Fibroblast of lung (primary cell): ENCODE measurements at regions not wholly inside any gene's neighbourhood (a gene's known extent, or its start where the extent isn't known, plus 50 kb on each side); places are given as distances from the start of the nearest gene placed in this dataset.
A peak's percentile ranks its signal among the peaks of the same experiment; 100 is the strongest.

Source experiments
- DNase-seq, 2 donors: peaks; one replicate each; pipeline versions ENCODE4 v3.0.0 to v3.0.0-alpha.2; 2010; ENCODE audit warnings: low read depth in 2 of 2
- H2AFZ ChIP-seq: 2 replicates; pipeline ENCODE4 v1.5.1; 2012; ENCODE audit warnings: low read length, control low read depth, inconsistent platforms
- H3K27ac ChIP-seq: 2 replicates; pipeline ENCODE4 v1.5.1; 2011; ENCODE audit warnings: low read length, control low read depth; ENCODE audit not compliant: insufficient read depth
- H3K27me3 ChIP-seq: 2 replicates; pipeline ENCODE4 v1.5.1; 2011; ENCODE audit warnings: mild to moderate bottlenecking, low read length; ENCODE audit not compliant: control insufficient read depth, insufficient read depth
- H3K36me3 ChIP-seq: 2 replicates; pipeline ENCODE4 v1.5.1; 2011; ENCODE audit warnings: low read length; ENCODE audit not compliant: control insufficient read depth, insufficient read depth
- H3K4me1 ChIP-seq: 2 replicates; pipeline ENCODE4 v1.5.1; 2011; ENCODE audit warnings: low read length; ENCODE audit not compliant: control insufficient read depth, insufficient read depth; ENCODE audit errors: extremely low read depth
- H3K4me2 ChIP-seq: 2 replicates; pipeline ENCODE4 v1.5.1; 2011; ENCODE audit warnings: low read length, control low read depth; ENCODE audit not compliant: insufficient read depth; ENCODE audit errors: extremely low read depth
- H3K4me3 ChIP-seq, 4 experiments: fragments of 200-600 bp in 1 of 4; sonication (generic) in 1 of 4; replicated peaks in 1 of 4; 2 replicates each; pipeline ENCODE4 v1.5.1; 2011 to 2016; ENCODE audit warnings: low read length in 4 of 4, low read depth in 3 of 4, mild to moderate bottlenecking in 3 of 4, control low read depth in 2 of 4, inconsistent platforms in 1 of 4, mixed read lengths in 1 of 4; ENCODE audit not compliant: insufficient read depth in 1 of 4; ENCODE audit errors: control extremely low read depth in 1 of 4
- H3K79me2 ChIP-seq: 2 replicates; pipeline ENCODE4 v1.5.1; 2012; ENCODE audit warnings: mild to moderate bottlenecking, low read length, inconsistent platforms; ENCODE audit not compliant: control insufficient read depth, insufficient read depth
- H3K9ac ChIP-seq: 2 replicates; pipeline ENCODE4 v1.5.1; 2011; ENCODE audit warnings: mild to moderate bottlenecking, low read length, control low read depth; ENCODE audit not compliant: insufficient read depth
- H3K9me3 ChIP-seq: 2 replicates; pipeline ENCODE4 v1.5.1; 2012; ENCODE audit warnings: low read depth, low read length; ENCODE audit not compliant: control insufficient read depth, insufficient read depth
- H4K20me1 ChIP-seq: 2 replicates; pipeline ENCODE4 v1.5.1; 2011; ENCODE audit warnings: low read length; ENCODE audit not compliant: control insufficient read depth, insufficient read depth; ENCODE audit errors: extremely low read depth
- EZH2 ChIP-seq: IDR thresholded peaks from 2 replicates; pipeline ENCODE4 v1.5.1; 2012; ENCODE audit warnings: low read length, control low read depth, mild to moderate bottlenecking; ENCODE audit errors: missing control alignments
- TF ChIP-seq, protein P1 (sequence below), 2 donors: IDR thresholded peaks in 1 of 2; conservative IDR thresholded peaks in 1 of 2; 1 replicate in 1 of 2; 2 replicates in 1 of 2; pipeline ENCODE4 v1.5.1; 2011 to 2012; ENCODE audit warnings: low read length in 2 of 2, control low read depth in 1 of 2, inconsistent platforms in 1 of 2, low read depth in 1 of 2, mild to moderate bottlenecking in 1 of 2

DNA sequence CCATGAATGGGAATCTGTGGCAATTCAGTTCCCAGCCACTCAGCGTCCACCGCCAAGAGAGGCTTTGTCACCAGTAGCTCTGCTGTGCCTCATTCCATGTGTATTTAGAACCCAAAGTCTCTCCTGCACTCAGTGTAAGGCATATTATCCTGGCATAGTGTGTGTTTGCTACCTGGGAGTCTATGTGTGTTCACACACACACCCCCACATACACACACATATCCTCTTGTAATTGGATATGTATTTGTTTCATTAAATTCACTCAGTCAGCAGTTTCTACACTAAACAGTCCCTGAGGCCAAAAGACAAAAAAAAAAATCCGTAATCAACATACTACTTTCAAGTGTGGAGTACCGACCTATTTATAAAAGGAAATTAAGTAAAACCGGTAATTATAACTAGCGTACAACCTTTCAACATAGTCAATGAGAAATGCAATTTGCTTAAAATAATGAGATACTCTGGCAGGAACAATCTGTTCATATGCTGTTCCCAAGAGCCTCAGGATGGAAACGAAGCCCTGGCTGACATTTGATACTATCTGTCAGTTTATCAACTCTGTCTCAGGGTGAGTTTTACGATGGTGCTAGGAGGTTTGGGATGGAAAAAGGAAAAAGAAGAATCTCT is 425.8 kb upstream of the CELF2 start:
- Histone ChIP-seq H3K27ac (no peak overlapping the region), H2AFZ (no peak overlapping the region), H3K4me3 (no peak overlapping the region), H3K36me3 (no peaks in the 10 kb centered on the region), H3K27me3 (no peaks in the 10 kb centered on the region), H3K9me3 (no peaks in the 10 kb centered on the region), H3K79me2 (no peaks in the 10 kb centered on the region), H3K4me2 (no peak overlapping the region), H3K4me1 (no peaks in the 10 kb centered on the region), H4K20me1 (no peaks in the 10 kb centered on the region), H3K9ac (no peak overlapping the region)
- peak in 1 of 2 donors; percentile 41 for DNase-seq
- TF ChIP-seq, protein P1, sequence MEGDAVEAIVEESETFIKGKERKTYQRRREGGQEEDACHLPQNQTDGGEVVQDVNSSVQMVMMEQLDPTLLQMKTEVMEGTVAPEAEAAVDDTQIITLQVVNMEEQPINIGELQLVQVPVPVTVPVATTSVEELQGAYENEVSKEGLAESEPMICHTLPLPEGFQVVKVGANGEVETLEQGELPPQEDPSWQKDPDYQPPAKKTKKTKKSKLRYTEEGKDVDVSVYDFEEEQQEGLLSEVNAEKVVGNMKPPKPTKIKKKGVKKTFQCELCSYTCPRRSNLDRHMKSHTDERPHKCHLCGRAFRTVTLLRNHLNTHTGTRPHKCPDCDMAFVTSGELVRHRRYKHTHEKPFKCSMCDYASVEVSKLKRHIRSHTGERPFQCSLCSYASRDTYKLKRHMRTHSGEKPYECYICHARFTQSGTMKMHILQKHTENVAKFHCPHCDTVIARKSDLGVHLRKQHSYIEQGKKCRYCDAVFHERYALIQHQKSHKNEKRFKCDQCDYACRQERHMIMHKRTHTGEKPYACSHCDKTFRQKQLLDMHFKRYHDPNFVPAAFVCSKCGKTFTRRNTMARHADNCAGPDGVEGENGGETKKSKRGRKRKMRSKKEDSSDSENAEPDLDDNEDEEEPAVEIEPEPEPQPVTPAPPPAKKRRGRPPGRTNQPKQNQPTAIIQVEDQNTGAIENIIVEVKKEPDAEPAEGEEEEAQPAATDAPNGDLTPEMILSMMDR (conservative IDR thresholded peaks at IDR 0.05 in 1 of 2, IDR thresholded peaks at IDR 0.05 in 1 of 2; ENCODE audit: low read depth in 1 of 2, low read length in 2 of 2) = no peak
- TF ChIP-seq EZH2 = no peak

DNA sequence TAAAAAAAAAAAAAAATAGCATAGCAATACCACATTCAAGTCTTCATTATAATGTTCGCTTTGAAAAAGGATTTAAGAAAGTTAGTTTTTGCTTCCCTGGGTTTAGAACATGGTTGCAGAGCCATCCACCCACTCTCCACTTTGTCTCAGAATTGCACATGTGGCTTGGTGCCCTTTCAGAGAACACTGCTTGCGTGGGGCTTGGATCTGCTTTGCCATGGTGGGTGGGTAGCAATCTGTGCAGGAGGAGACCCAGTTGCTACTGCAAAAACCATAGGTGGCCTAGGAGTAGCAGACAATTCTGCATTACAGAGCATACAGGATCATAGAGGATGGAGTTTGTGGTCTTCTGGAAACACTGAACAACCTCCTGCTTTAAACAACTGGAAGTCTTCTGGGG is 421.4 kb upstream of the CELF2 start:
- TF ChIP-seq, protein P1 (conservative IDR thresholded peaks at IDR 0.05 in 1 of 2, IDR thresholded peaks at IDR 0.05 in 1 of 2; ENCODE audit: low read depth in 1 of 2, low read length in 2 of 2) = no peak
- no peaks in the 10 kb centered on the region for H3K9me3 ChIP-seq
- H2AFZ ChIP-seq = no peak overlapping the region
- H4K20me1 ChIP-seq = no peaks in the 10 kb centered on the region
- H3K27me3 ChIP-seq = no peaks in the 10 kb centered on the region
- no peak for DNase-seq
- no peak overlapping the region for H3K4me2 ChIP-seq
- no peak overlapping the region for H3K4me3 ChIP-seq
- H3K79me2 ChIP-seq = no peaks in the 10 kb centered on the region
- H3K4me1 ChIP-seq = no peaks in the 10 kb centered on the region
- no peaks in the 10 kb centered on the region for H3K36me3 ChIP-seq
- no peak overlapping the region for H3K9ac ChIP-seq
- H3K27ac ChIP-seq = no peak overlapping the region

GRCh38 chr10:10598297-10598696 is 419.4 kb upstream of the CELF2 start:
- TF ChIP-seq EZH2 = no peak
- TF ChIP-seq, protein P1 (conservative IDR thresholded peaks at IDR 0.05 in 1 of 2, IDR thresholded peaks at IDR 0.05 in 1 of 2; ENCODE audit: low read depth in 1 of 2, low read length in 2 of 2) = no peak
- H3K79me2 ChIP-seq = no peaks in the 10 kb centered on the region
- no peaks in the 10 kb centered on the region for H3K36me3 ChIP-seq
- no peak overlapping the region for H2AFZ ChIP-seq
- H3K9ac ChIP-seq = no peak overlapping the region
- H4K20me1 ChIP-seq = no peaks in the 10 kb centered on the region
- DNase-seq = no peak
- H3K27me3 ChIP-seq = no peaks in the 10 kb centered on the region
- H3K4me3 ChIP-seq = no peak overlapping the region
- H3K4me2 ChIP-seq = no peak overlapping the region
- no peaks in the 10 kb centered on the region for H3K9me3 ChIP-seq
- no peaks in the 10 kb centered on the region for H3K4me1 ChIP-seq
- no peak overlapping the region for H3K27ac ChIP-seq
